HG03558 (cell line): ENCODE measurements at regions not wholly inside any gene's neighbourhood (a gene's known extent, or its start where the extent isn't known, plus 50 kb on each side); places are given as distances from the start of the nearest gene placed in this dataset.

ENCODE experiments used
- ATAC-seq: cut with Tn5 transposase; IDR thresholded peaks from one replicate; pipeline ENCODE4 v1.9.1; 2021; ENCODE audit warnings: moderate number of reproducible peaks; ENCODE audit not compliant: unreplicated experiment; ENCODE audit errors: extremely low read depth

DNA sequence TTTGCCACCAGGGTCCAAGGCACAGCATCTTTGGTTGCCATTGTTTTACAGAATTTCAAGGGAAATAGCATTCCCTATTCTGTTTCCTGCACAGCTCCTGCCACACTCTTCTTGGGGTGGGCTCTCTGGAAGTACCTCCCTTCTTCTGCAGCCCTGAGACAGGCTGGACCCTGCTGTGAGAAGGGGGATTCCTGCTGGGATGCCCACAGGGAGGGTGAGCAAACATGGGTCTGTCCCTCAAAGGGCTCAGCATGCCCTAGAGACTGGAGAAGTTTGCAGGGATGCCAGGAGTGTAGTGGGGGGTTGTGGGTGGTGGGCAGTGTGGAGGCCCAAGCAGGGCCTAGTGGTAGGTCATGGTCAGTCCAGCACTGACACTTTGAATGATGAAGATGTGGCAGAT is 222.2 kb upstream of the GPR26 start:
- ATAC-seq = no peak

DNA sequence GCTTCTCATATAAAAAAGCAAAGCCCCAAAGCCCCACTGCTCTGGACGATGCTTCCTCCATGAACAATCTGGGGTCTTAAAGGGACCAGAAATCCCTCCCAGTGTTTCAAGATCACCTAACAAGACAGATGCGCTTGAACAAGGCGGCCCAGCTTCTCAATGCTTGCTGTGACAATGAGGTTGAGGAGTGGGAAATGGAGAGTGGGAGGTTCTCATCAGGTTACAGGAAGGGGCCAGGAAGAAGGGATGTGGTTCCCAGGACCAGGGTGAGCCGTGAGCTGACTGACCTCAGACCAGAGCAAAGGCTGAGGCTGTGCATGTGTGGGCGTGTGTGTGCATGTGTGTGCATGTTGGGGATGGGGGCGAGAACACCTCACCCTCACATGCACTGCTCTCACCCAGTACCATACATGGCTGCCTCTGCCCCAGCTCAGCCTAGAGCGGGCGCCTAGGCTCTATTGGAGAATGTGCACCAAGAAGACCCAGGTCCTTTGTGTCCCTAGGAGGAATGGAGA is 220.8 kb upstream of the GPR26 start:
- no peak for ATAC-seq

DNA sequence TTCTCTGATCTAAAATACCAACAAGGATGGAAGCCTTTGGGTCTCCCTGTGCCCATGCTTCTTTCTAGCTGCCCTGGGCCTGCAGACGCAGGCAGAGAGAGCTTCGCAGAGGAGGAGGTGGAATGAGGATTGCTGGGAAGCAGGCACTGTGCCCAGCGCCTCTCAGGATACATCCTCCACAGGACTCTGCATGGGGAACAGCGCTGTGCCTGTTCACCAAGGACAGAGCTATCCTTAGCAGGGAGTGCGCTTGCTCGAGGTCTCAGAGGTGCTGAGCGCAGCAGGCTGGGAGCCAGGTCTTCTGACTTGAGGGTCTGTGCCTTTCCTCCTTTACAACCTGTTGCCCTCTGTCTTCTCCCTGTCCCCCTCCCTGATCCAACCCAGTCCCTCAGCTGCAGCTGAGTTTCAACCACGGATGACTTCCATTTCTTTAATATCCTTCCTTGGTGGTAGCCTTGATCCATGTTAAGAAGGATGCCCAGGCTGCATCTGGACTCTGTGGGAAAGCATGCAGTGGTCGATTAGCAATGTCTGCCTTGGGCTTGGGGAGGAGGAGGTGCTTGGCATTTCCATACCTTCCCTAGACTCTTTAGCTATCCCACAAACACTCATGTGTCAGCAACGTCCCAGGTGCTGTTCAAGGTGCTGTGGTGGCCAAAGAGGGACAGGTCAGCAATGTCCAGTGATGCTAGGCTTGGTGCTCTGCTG is 219.6 kb upstream of the GPR26 start:
- ATAC-seq = no peak

DNA sequence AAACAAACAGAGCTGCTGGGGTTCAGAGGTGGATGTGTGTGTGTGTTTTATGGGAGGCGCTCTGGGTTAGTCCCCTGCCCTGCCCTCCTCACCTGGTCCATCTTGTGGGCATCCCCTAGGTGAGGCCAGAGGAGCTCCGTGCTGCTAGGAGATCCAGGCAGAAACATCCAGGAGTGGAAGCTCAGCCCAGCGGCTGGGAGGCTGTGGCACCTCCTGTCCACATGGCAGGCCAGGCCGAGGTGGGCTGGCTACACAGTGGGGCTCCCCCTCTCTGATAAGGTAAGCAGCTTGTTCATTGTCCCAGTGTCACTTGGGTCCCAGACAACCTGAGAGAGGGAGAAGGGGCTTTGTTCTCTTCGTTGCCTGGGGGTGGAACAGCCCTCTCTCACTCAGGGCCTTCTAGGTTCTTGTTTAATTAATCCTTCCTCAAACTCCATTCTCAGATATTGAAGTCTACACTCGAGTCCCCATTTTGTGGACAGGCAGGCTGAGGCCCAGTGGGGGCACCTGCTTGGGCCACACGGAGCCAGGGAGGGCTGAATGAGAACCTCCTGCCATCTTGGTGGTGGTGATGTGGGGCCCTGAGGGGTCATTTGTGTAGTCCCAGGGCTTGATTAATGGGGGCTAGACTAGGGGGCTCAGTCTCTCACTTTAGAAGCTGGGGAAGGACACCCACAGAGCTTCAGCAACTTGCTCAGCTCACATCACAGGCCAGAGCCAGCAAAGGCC is 216.8 kb upstream of the GPR26 start:
- ATAC-seq = no peak

DNA sequence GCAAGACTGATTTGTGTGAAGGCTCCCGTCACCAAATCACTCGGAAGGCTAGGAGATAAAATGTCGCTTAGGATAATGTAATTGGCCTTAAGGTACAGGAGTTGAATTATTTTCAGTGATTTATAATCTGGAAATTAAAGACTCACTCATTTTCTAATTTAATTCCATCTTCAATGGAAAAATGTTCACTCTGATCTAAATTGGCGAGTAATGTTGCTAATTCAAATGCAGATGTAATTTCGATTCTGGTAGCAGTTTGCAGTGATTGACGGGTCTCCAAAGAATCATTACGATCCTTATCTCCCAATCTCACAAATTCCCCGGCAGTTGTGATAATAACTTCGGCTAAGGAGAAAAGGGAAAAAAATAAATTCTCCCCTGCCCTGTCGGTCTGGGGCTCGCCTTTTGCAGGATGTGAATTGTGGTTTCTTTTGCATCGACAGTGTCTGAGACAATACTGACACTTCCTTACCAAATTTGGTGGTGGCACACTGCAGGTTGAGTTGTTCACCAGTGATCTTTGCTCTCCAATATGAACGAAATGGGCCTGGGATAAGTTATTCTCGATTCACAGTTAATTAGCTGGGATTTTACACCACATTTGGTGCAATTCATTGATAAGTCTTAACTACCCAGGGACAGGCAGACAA is 215.1 kb upstream of the GPR26 start:
- ATAC-seq = no peak

DNA sequence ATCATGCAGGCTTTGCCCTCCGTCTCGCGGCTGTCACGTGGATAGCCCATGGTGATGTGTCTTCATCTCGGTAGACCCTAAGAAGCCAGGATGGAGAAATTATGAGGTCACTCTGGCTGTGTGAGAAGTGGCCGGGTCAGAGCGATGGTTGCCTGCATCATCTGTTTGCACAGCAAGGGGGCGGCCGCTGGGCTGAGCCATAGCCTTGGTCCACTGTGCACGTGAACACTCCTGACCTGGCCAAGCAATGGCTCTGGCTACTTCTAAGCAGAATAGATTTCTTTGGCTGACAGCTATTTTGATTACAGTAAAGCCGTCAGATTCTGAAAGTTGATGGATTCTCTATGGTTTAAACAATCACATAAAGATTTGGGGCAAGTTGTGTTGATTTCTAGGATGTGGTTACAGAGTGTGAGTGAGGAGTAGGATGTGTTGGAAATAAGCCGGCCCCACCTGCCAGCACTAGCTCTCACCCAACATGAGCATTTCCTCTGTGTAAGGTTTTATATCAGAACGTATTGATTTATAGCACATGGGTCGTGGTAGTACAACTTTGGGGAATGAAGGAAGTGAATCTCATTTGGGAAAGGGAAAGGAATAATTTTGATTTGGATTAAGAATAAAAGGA is 214.4 kb upstream of the GPR26 start:
- ATAC-seq = no peak

DNA sequence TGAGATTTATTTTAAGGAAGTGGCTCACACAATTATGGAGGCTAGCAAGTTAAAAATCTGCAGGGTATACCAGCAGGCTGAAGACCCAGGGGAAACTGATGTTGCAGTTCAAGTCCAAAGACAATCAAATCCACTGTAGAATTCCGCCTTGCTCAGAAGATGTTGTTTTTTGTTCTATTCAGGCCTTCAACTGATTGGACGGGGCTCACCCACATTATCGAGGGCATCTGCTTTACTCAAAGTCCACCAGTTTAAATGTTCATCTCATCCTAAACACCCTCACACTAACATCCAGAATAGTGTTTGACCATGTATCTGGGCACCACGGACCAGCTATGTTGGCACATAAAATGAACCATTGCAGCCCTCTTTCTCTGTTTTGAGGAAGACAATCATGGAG is 211.2 kb upstream of the GPR26 start:
- no peak for ATAC-seq

DNA sequence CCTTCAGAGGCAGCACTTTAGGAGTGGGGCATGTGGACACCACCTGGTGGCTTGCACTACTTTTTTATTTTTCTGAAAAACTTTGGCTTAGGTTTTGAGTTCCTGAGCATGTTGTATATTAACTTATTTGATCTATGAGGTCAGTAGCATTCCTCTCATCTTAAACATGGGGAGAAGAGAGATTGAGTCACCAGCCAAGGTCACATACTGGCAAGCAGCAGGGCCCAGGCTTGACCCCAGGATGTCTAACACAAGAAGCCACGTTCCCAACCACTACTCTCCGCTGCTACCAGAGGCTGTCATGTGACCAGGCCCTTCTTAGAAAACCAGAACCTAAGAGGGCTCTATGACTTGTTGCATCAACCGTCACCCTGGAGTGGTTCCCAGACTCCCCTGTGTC is 210.3 kb upstream of the GPR26 start:
- ATAC-seq = no peak

DNA sequence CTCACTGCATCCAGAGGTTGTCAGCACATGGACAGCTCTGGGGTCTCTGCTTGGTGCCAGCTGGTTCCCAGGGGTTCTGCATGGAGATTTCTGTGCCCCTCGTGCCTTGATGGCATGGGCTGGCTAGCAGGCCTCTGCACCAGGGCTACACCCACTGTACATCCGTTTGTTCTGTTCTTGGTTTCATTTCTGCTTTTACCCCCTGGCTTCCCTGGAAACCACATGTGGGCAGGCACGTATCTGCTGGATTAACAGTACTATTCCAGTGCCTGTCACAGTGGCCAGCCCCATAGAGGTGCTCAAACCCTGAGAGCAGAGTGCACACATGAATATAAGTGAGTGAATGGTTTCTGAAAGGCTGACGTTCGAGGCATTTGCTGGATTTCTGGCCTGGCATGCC is 207.2 kb upstream of the GPR26 start:
- no peak for ATAC-seq

DNA sequence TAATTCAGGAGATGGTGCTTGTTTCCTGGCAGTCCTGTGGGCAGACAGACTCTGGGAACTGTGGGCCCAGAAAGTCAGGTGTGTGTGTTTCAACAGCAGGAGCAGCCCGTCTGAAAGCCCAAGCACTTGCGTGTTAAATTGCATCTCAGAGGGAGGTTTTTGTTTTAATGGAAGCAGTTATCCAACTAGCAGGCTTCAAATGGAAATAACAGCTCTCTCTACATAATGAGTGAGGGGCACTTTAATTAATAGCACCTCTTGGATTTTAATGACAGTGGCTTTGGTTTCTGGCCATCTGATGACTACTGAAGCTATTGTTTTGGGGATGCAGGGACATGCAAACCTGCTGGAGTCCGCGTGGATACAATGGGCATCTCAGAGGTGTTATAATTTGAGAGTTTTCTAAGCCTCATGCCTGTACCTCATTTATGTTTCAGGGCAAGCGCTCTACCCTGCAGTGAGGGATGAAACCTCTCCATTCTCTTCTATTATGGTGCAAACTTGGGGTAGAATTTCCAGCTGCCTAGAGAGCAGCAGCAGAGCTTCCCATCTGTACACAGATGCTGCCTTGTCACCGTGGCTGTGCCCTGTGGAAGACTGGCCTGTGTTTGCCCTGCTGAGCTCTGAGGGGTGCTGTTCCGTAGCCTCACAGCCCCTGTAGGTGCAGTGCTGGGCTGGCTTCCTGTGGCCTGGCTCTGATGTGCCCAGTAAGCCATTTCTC is 206.6 kb upstream of the GPR26 start:
- no peak for ATAC-seq

DNA sequence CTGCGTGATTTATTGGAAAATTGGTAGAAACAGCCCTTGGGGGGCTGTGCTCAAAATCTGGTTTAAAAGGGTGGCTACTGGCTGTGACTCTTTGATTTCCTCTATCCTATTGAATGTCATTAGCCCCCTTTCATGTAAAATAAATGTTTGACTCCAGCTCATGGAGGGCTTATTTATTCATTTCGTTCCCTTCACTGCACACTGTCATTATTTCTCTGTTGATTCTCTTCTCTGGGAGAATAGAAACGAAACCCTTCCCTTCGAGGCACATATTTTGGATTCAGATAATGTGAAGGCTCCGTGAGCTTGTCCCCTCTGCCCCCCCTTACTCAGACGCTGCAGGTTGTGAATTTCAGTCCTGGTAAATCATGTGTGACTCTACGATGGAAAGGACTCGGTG is 203.9 kb upstream of the GPR26 start:
- ATAC-seq = no peak

DNA sequence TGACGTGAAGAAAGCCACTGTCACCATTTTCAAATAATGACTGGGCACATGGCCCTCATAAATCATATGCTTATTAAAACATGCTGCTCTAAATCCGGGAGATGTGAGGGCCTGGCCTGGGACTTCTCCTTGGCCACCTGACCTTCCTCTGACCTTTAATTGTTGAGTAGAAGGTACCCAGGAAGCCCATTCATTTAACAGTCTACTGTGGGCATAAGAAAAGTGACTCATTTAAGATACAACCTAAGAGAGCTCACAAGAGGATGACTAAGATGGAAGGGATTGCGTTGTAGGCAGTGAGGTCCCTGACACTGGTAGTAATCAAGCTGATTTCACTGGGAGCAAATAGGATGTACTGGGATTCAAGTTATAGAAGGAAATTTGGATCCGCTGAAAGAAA is 203.4 kb upstream of the GPR26 start:
- no peak for ATAC-seq

DNA sequence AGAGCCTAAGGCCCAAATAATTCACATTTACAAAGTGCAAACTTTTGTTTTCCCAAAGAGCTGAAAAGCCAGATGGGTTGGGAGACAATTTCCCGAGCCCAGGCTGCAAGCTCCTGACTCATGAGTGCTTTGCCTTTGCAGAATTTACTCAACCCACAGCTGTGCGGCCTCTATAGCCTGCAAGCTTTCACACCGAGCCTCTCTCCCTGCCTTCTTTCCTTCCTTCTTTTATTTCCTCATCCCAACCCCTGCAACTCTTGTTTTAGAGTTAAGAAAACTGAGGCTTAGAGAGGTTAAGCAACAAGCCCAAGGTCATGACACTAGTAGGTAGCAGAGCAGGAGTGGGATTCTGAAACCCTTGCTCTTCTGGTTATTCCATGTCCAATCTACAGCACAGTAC is 203.0 kb upstream of the GPR26 start:
- no peak for ATAC-seq

DNA sequence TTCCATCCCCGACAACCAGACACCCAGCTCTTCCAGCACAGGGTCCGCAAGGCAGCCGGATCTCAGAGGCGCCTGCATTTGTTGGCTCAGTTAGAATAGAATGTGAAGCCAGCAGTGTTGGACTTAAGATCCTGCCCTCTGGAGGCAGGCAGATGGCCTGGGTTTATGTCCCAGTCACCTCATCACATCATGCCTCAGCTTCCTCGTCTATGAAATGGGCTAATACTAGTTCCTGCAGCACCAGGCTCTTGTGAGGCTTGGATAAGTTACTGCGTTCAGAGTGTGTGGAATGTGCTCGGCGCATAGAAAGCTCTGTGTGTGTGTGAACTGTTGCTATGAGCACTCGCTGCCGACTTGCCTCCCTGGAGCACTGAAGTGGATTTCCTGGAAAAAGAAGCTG is 202.5 kb upstream of the GPR26 start:
- no peak for ATAC-seq

DNA sequence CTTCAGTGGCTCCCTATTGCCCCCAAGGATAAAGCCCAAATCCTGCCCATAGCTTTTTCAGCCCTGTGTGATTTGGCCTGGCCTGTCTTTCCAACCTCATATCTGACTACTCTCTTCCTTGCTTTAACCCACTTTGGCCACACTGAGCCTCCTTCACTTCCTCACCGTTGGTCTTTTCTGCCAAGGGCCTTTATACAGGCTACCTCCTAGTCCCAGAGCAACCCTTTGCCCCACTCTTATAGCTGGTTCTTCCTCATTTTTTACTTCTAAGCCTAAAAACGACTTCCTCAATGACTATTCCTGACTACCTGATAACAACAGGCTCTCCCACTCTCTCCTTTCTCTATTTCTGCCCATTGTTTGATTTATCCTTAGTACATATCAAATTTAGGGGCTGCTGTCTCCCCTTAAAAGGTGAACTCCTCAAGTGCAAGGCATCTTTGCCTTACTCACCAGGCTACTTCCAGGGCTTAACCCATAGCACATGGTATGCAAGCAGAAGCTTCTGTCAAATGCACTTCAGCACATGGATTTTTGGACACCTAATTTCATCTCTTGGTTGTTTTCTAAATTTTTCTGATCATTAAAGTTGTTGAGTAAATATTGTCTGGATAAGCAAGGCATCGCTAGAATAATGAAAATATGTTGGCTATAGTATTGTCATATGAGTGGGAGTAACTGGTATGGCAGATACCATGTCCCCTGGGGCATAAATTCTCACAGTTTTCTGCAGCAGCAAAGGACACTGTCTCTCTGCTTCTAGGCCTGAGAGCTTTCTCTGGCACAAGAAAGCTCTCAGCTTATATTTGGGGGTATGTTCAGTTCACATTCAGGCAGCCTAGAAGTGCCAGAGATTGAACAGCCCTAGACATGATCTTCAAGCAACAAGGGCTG is 201.5 kb upstream of the GPR26 start:
- ATAC-seq = no peak

DNA sequence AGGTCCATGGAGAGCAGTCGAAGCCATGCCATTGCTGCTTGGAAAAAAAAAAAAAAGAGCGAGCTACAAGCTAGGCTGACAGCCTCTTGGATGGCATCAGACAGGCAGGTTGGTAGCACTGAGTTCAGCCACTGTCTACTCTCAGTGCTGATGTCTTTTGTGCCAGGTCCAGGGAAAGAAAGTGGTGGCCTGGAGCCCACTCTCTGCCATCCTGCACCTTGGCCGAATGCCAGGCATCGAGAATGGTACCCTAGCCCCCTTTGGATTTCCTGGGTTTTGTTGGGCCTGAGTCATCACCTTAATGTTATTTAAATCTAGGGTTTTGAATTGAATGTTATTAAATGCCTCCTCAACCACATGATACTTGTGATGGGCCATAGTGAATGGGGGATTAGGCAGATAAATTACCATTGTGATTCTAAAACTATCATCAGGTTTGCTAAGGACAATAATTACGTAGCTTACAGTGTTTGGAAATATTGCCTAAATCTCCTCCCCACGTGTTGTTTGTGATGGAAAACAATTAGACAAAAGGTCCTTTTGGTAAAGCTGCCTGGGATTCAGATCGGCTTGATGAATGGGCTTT is 195.7 kb upstream of the GPR26 start:
- no peak for ATAC-seq

DNA sequence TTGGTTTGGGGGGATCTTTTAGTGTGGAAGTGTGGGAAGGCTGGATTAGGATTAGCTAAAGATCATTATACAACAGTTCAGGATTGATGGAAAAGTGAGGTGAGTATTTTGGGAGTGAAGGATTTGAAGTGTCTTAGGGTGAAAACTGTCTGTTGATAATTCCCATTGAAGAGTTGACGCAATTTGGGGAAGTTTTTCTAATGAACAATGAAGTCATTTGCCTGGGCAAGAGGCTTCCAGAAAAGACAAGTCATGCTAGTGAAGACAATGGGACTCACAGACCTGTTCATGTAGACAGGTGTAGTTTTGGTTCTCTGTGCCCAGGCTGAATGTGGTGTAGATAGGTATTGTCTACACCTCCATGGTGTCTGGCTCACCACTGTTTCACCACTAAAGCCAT is 194.3 kb upstream of the GPR26 start:
- ATAC-seq = no peak

DNA sequence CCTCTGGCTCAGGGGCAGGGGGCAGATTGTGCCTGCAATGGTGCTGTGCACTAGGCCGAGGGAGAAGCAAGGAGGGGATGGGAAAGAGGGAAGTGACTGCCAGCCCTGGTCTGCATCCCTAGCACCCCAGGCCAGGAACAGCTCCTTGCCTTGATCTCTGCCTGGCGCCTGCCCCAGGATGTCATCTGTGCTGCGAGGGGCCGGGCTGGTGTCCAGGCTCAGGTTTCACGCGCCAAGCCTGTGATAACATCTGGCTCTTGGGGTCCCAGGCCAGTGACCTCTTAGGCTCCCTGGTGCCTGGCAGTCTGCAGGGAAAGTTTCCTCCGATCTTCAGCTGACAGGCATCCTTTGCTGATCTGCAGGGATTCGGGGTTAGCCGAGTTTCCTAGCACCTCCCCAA is 193.5 kb upstream of the GPR26 start:
- no peak for ATAC-seq

DNA sequence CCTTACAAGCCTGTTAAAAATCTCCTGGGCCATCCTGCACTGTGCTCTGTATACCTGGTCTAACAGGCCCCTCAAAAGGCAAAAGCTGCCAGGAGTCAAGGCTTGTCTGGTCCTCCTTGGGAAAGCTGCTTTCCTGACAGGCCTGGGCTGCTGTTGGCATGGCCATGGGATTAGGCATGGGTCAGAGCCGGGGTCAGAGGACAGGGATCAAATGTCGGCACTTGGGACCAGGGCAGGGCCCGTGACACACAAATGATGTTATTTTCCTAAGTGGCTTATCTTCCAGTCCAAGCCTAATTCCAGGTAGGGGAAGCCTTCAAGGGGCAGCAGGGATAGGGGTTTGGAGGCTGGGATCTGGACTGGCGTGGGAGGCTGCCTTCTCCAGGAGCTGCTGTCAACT is 191.5 kb upstream of the GPR26 start:
- no peak for ATAC-seq
